Stimulated activated naive CD4-positive, alpha-beta T cell (primary cell): ENCODE measurements at regions not wholly inside any gene's neighbourhood (a gene's known extent, or its start where the extent isn't known, plus 50 kb on each side); places are given as distances from the start of the nearest gene placed in this dataset.
"Not testable (repeated sequence)": the region's sequence is repeated elsewhere in the genome, so short reads cannot be mapped to it uniquely, and the experiment has no call there.

Experiments
- DNase-seq, 6 experiments: peaks; one replicate each; lab custom pipeline; 2025; lab: John Stamatoyannopoulos, UW

DNA sequence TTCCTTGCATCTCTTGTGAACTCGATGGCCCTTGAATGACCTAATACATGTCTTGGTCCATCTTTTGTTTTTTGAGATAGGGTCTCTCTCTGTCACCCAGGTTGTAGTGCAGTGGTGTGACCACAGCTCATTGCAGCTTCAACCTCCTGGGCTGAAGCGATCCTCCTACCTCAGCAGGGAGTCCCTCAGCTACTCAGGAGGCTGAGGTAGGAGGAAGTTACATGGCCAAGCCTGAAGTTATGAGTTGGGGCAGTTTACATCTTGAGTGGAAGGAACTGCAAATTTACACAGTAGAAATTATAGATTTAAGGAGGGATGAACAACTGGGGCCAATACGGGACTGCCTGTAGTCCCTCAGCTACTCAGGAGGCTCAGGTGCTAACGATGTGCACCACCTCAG, 97.2 kb upstream of the METTL14 start:
- DNase-seq, result no peak

GRCh38 chr4:118589471-118590055, 95.6 kb upstream of the METTL14 start:
- no peak for DNase-seq

DNA sequence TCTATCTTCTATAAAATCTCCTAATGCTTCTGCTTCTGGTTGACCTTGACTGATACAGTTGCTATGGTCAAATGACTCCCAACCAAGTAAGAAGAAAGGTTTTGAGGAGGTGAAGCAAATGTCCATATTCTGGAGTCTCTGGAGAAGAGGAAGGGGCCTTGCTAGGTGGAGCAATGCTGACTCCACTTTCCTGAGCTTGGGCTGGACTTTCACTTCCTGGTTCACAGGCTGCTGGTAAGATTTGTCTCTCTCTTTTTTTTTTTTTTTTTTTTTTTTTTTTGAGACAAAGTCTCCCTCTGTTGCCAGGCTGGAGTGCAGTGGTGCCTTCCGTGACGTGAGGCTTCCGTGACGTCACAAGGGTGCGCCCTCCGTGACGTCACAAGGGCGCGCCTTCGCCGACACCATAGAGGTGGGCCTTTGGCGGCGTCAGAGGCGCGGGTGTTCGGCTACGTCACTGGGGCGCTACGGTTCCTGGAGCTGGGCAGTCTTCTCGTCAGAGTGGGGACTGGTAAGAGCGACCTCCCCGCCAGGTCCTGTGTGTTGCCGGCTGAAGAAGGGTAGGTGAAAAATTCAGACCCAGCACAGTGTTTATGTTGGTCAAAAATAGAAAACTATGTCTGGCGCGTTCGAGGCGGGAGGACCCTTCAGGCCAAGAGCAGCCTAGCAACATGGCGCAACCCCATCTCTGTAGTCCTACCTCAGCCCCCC, 93.7 kb upstream of the METTL14 start:
- DNase-seq, result peak; percentile 91 to 97 (median 94)

GRCh38 chr4:118592289-118592688, 92.9 kb upstream of the METTL14 start:
- DNase-seq, result not testable (repeated sequence)

DNA sequence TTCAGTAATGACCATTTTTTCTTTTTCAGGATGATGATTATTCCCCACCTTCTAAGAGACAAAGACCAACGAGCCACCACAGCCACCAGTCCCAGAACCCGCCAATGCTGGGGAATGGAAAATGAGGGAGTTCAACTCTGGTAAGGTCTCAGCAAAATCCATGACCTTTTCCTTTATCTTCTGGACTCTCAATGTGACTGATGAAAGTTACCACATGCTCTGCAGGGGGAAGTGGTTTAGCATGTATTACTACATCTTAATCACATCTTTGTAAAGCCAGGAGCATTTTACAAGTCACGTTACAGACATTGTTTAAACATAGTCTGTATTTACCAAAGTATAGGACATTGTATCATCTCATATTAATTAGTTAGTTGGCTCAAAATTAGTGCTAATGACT, 89.3 kb upstream of the METTL14 start:
- DNase-seq, result not testable (repeated sequence)

DNA sequence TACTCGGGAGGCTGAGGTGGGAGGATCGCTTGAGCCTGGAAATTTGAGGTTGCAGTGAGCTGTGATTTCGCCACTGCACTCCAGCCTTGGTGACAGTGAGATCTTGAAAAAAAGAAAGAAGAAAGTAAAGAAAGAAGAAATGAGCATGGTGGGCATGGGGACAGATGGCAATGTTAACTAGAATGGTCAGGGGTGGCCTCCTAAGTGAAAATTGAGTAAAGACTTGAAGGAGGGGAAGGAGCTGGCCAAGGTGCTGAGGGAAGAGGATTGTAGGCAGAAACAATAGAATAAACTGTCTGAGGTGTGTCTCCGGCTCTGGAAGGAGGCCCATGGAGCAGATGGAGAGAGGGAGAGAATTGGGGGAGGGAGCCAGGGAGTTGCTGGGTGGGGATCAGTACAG, 60.1 kb upstream of the METTL14 start:
- not testable (repeated sequence) for DNase-seq

DNA sequence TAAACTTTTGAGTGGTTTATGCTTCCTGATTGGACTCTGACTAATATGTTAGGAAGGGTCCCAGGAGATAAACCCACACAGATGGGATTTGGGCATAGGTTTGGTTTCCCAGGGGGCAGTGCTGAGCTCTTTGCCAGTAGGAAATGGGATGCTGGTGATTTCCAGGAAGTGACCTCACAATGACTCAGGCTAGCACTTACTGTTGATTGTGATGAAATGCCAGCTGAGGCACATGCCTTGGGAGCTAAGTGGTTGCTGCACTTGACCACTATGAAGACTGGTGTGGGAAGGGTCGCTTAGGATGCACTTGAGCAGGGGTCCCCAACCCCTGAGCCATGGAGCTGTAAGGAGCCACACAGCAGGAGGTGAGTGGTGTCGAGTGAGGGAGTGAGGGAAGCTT, 55.5 kb upstream of the METTL14 start:
- DNase-seq, result not testable (repeated sequence)

DNA sequence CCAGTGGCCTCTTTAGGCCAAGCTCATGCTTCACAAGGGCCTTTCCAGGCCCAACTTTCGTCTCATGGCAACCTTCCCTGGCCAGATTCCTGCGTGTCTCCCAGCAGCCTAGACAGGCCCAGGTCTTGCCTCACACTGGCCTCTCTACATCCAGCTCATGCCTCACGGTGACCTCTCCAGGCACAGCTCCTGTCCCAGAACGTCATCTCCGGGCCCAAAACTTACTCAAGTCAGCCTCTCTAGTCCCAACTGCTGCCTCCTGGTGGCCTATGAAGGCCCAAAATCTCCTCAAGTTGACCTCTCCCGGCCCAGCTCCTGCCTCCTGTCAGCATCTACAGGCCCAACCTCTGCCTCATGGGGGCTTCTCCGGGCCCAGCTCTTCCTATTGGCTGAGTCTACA, 54.3 kb upstream of the METTL14 start:
- DNase-seq, result not testable (repeated sequence)

- not testable (repeated sequence) for DNase-seq
These were observed 53.7 kb upstream of the METTL14 start for GRCh38 chr4:118631321-118632050.

- DNase-seq, result not testable (repeated sequence)
These were observed 51.7 kb upstream of the METTL14 start for GRCh38 chr4:118633476-118633875.

DNA sequence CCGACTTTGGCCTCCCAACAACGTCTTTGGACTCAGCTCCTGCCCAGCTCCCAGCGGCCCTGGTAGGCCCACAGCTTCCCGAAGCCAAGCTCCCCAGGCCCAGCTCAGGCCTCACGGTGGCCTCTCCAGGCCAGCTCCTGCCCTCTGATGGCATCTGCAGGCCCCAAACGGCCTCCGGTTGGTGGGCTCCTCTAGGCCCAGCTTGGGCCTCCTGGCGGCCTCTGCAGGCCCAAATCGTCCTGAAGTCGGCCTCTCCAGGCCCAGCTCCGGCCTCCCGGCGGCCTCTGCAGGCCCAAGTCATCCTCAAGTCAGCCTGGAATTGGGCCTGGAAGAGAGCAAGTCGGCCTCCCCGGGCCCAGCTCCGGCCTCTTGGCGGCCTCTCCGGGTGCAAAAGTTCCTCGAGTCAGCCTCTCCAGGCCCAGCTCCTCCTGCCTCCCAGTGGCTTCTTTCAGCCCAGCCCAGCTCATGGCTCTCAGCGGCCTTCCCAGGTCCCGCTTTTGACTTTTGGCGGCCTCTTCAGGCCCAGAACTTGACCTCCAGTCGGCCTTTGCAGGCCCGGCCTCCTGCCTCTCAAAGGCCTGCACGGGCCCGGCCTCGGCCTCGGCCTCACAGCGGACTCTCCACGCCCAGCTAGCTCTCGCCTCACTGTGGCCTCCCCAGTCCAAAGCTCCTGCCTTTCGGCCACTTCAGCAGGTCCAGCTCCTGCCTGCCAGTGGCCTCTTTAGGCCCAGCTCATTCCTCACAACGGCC, 50.9 kb upstream of the METTL14 start:
- DNase-seq, result not testable (repeated sequence)
